Hepatocyte (in vitro differentiated cells): ENCODE measurements at regions not wholly inside any gene's neighbourhood (a gene's known extent, or its start where the extent isn't known, plus 50 kb on each side); places are given as distances from the start of the nearest gene placed in this dataset.

Experiments used
- DNase-seq: peaks from one replicate; pipeline ENCODE4 v3.0.0-alpha.2; 2016; ENCODE audit warnings: low spot score
- H2AFZ ChIP-seq: fragments of 200-600 bp; sonication (generic); 2 replicates; pipeline ENCODE4 v1.6.0; 2016; ENCODE audit warnings: antibody characterized with exemption, mild to moderate bottlenecking
- H3K27ac ChIP-seq: fragments of 200-600 bp; sonication (generic); 2 replicates; pipeline ENCODE4 v1.5.1; 2016; ENCODE audit warnings: mild to moderate bottlenecking
- H3K27me3 ChIP-seq: fragments of 200-600 bp; sonication (generic); 2 replicates; pipeline ENCODE4 v1.6.1; 2016
- H3K36me3 ChIP-seq: fragments of 200-600 bp; sonication (generic); replicated peaks from 2 replicates; pipeline ENCODE4 v1.5.1; 2016; ENCODE audit warnings: low read depth; ENCODE audit not compliant: insufficient read depth
- H3K4me1 ChIP-seq: fragments of 200-600 bp; sonication (generic); 2 replicates; pipeline ENCODE4 v1.5.1; 2016; ENCODE audit warnings: mild to moderate bottlenecking, moderate library complexity; ENCODE audit not compliant: insufficient read depth
- H3K4me2 ChIP-seq: fragments of 200-600 bp; sonication (generic); 2 replicates; pipeline ENCODE4 v1.6.0; 2016
- H3K4me3 ChIP-seq: fragments of 200-600 bp; sonication (generic); 2 replicates; pipeline ENCODE4 v1.5.1; 2016; ENCODE audit warnings: mild to moderate bottlenecking
- H3K79me2 ChIP-seq: fragments of 200-600 bp; sonication (generic); 2 replicates; pipeline ENCODE4 v1.6.0; 2017; ENCODE audit warnings: mild to moderate bottlenecking
- H3K9me2 ChIP-seq: fragments of 200-600 bp; sonication (generic); replicated peaks from 2 replicates; pipeline ENCODE4 v1.6.0; 2017; ENCODE audit warnings: mild to moderate bottlenecking; ENCODE audit not compliant: insufficient read depth
- H3K9me3 ChIP-seq: fragments of 200-600 bp; sonication (generic); 2 replicates; pipeline ENCODE4 v1.5.1; 2016; ENCODE audit warnings: low read depth, mild to moderate bottlenecking
- H4K20me1 ChIP-seq: fragments of 200-600 bp; sonication (generic); 2 replicates; pipeline ENCODE4 v1.6.0; 2016; ENCODE audit warnings: mild to moderate bottlenecking; ENCODE audit not compliant: insufficient read depth, poor library complexity, severe bottlenecking
- CTCF ChIP-seq: fragments of 200-600 bp; sonication (generic); IDR thresholded peaks from 2 replicates; pipeline ENCODE4 v1.5.1; 2016; ENCODE audit warnings: antibody characterized with exemption, mild to moderate bottlenecking; ENCODE audit not compliant: poor library complexity
- EZH2 ChIP-seq: fragments of 200-600 bp; sonication (generic); IDR thresholded peaks from 2 replicates; pipeline ENCODE4 v1.6.1; 2016; ENCODE audit warnings: antibody characterized with exemption, mild to moderate bottlenecking, borderline replicate concordance
- EZH2phosphoT487 ChIP-seq: fragments of 200-600 bp; sonication (generic); IDR thresholded peaks from one replicate; pipeline ENCODE4 v1.6.1; 2018; ENCODE audit warnings: antibody characterized with exemption, mild to moderate bottlenecking, low read depth, moderate library complexity; ENCODE audit not compliant: unreplicated experiment, severe bottlenecking
- WGBS: methylation state at CpG from one replicate; pipeline ENCODE4 v1.1.6; 2016; ENCODE audit warnings: low lambda C conversion rate; ENCODE audit errors: missing lambda C conversion rate; 5-methylcytosine and 5-hydroxymethylcytosine counted together

GRCh38 chr15:95019907-95020306 lies 788.5 kb downstream of the MCTP2 start:
- no peak for DNase-seq
- no peak for TF ChIP-seq EZH2phosphoT487
- TF ChIP-seq EZH2 = no peak
- TF ChIP-seq CTCF = no peak
- WGBS = 82% methylated on average over 1 of the region's 1 CpG

GRCh38 chr15:95021816-95022215 lies 790.5 kb downstream of the MCTP2 start:
- Histone ChIP-seq H3K9me2 (no peaks in the 10 kb centered on the region), H3K27me3 (no peaks in the 10 kb centered on the region), H3K36me3 (no peaks in the 10 kb centered on the region), H3K4me3 (no peak overlapping the region), H3K4me2 (no peak overlapping the region), H3K4me1 (peaks cover 4% of the 10 kb centered on the region), H2AFZ (no peak overlapping the region), H3K79me2 (no peaks in the 10 kb centered on the region), H3K27ac (no peak overlapping the region), H4K20me1 (no peaks in the 10 kb centered on the region), H3K9me3 (no peaks in the 10 kb centered on the region)
- DNase-seq = no peak
- TF ChIP-seq EZH2phosphoT487 (no peak), EZH2 (no peak), CTCF (no peak)
- 100% methylated on average over 2 of the region's 2 CpGs for WGBS

More at GRCh38 chr15:95019907-95020306, 788.5 kb downstream of the MCTP2 start:
- H3K9me3 ChIP-seq = no peaks in the 10 kb centered on the region
- H3K9me2 ChIP-seq = no peaks in the 10 kb centered on the region
- H3K79me2 ChIP-seq = no peaks in the 10 kb centered on the region
- no peak overlapping the region for H2AFZ ChIP-seq
- no peaks in the 10 kb centered on the region for H4K20me1 ChIP-seq
- H3K27ac ChIP-seq = no peak overlapping the region
- H3K36me3 ChIP-seq = no peaks in the 10 kb centered on the region
- no peak overlapping the region for H3K4me3 ChIP-seq
- peaks cover 4% of the 10 kb centered on the region for H3K4me1 ChIP-seq
- no peak overlapping the region for H3K4me2 ChIP-seq
- H3K27me3 ChIP-seq = no peaks in the 10 kb centered on the region

GRCh38 chr15:95024351-95024750 lies 793.0 kb downstream of the MCTP2 start:
- Histone ChIP-seq H2AFZ (no peak overlapping the region), H3K36me3 (no peaks in the 10 kb centered on the region), H3K9me2 (no peaks in the 10 kb centered on the region), H4K20me1 (no peaks in the 10 kb centered on the region), H3K4me1 (no peaks in the 10 kb centered on the region), H3K27me3 (no peaks in the 10 kb centered on the region), H3K79me2 (no peaks in the 10 kb centered on the region), H3K4me3 (no peak overlapping the region), H3K27ac (no peak overlapping the region), H3K9me3 (no peaks in the 10 kb centered on the region), H3K4me2 (no peak overlapping the region)
- TF ChIP-seq EZH2phosphoT487 = no peak
- peak; percentile 41 for TF ChIP-seq CTCF
- DNase-seq = peak; percentile 54
- 61% methylated on average over 2 of the region's 2 CpGs for WGBS
